Astrocyte (in vitro differentiated cells and primary cell): ENCODE measurements at regions not wholly inside any gene's neighbourhood (a gene's known extent, or its start where the extent isn't known, plus 50 kb on each side); places are given as distances from the start of the nearest gene placed in this dataset.

Experiments used
- DNase-seq: peaks from one replicate; pipeline ENCODE4 v3.0.0-alpha.2; 2010; ENCODE audit warnings: low read depth
- FAIRE-seq: peaks from 2 replicates; lab custom pipeline; 2011; peaks lifted over from hg19 to GRCh38; lab: Jason Lieb, UNC
- H2AFZ ChIP-seq: 2 replicates; pipeline ENCODE4 v1.6.0; 2012; ENCODE audit warnings: low read depth, low read length, inconsistent platforms
- H3K27ac ChIP-seq: 2 replicates; pipeline ENCODE4 v1.5.1; 2011; ENCODE audit warnings: low read depth, low read length, inconsistent platforms
- H3K27me3 ChIP-seq: 2 replicates; pipeline ENCODE4 v1.6.0; 2011; ENCODE audit warnings: low read length, inconsistent platforms; ENCODE audit not compliant: insufficient read depth
- H3K36me3 ChIP-seq: 2 replicates; pipeline ENCODE4 v1.5.1; 2011; ENCODE audit warnings: low read length, inconsistent platforms; ENCODE audit not compliant: insufficient read depth
- H3K4me1 ChIP-seq: 2 replicates; pipeline ENCODE4 v1.5.1; 2011; ENCODE audit warnings: low read length, inconsistent platforms; ENCODE audit not compliant: insufficient read depth
- H3K4me2 ChIP-seq: 2 replicates; pipeline ENCODE4 v1.6.0; 2012; ENCODE audit warnings: low read length, inconsistent platforms
- H3K4me3 ChIP-seq: 2 replicates; pipeline ENCODE4 v1.5.1; 2011; ENCODE audit warnings: low read depth, mild to moderate bottlenecking, low read length, inconsistent platforms; ENCODE audit not compliant: insufficient read depth
- H3K79me2 ChIP-seq: 2 replicates; pipeline ENCODE4 v1.6.0; 2012; ENCODE audit warnings: mild to moderate bottlenecking, low read length, inconsistent platforms; ENCODE audit not compliant: insufficient read depth
- H3K9ac ChIP-seq: 2 replicates; pipeline ENCODE4 v1.6.0; 2012; ENCODE audit warnings: mild to moderate bottlenecking, low read length, inconsistent platforms
- H3K9me3 ChIP-seq: 2 replicates; pipeline ENCODE4 v1.5.1; 2012; ENCODE audit warnings: low read depth, mild to moderate bottlenecking, low read length, inconsistent platforms; ENCODE audit not compliant: insufficient read depth
- H4K20me1 ChIP-seq: 2 replicates; pipeline ENCODE4 v1.6.0; 2012; ENCODE audit warnings: low read length, inconsistent platforms; ENCODE audit not compliant: insufficient read depth
- H3K27ac Mint-ChIP-seq: one replicate; pipeline ENCODE4 v1.8.0; 2021; ENCODE audit warnings: mild to moderate bottlenecking, mixed read lengths; ENCODE audit not compliant: unreplicated experiment
- H3K27me3 Mint-ChIP-seq: one replicate; pipeline ENCODE4 v1.8.0; 2021; ENCODE audit warnings: low read depth, mixed read lengths; ENCODE audit not compliant: unreplicated experiment
- H3K36me3 Mint-ChIP-seq: one replicate; pipeline ENCODE4 v1.8.0; 2021; ENCODE audit warnings: low read depth, mixed read lengths; ENCODE audit not compliant: unreplicated experiment
- H3K4me1 Mint-ChIP-seq: one replicate; pipeline ENCODE4 v1.8.0; 2021; ENCODE audit warnings: low read depth, mixed read lengths; ENCODE audit not compliant: unreplicated experiment
- H3K4me3 Mint-ChIP-seq: one replicate; pipeline ENCODE4 v1.8.0; 2021; ENCODE audit warnings: mild to moderate bottlenecking, moderate library complexity, mixed read lengths; ENCODE audit not compliant: unreplicated experiment
- H3K9me3 Mint-ChIP-seq: one replicate; pipeline ENCODE4 v1.8.0; 2021; ENCODE audit warnings: mild to moderate bottlenecking, mixed read lengths; ENCODE audit not compliant: unreplicated experiment
- CTCF ChIP-seq: IDR thresholded peaks from 2 replicates; pipeline ENCODE4 v1.5.1; 2011; ENCODE audit warnings: low read depth, mild to moderate bottlenecking, inconsistent platforms, low read length, moderate library complexity; ENCODE audit not compliant: insufficient read depth
- EZH2 ChIP-seq: IDR thresholded peaks from 2 replicates; pipeline ENCODE4 v1.6.1; 2012; ENCODE audit warnings: mild to moderate bottlenecking, low read length, inconsistent platforms; ENCODE audit not compliant: insufficient read depth

DNA sequence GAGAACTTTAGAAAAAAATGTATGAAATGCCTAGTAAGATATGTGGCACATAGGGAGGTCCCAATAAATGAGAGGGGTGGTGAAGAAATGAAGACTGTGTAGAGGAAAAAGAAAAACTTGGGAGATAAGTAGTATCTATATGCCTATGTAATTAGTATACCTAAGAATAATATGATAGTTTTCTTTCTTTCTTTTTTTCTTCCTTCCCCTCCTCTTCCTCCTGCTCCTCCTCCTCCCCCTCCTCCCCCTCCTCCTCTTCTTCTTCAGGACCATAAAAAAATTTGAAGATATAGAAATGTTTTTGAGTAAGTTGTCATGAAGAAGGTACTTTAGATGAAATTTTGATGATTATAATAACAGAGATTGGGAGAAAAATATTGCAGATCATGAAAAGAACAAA, 857.4 kb downstream of the MAT2B start:
- TF ChIP-seq EZH2 (no peak), CTCF (no peak)
- Mint-ChIP-seq H3K4me1 (peaks cover 23% of the 10 kb centered on the region), H3K27me3 (no peaks in the 10 kb centered on the region), H3K27ac (no peak overlapping the region), H3K36me3 (no peaks in the 10 kb centered on the region), H3K9me3 (no peaks in the 10 kb centered on the region), H3K4me3 (no peak overlapping the region)
- no peaks in the 10 kb centered on the region for H3K27me3 ChIP-seq
- H3K9me3 ChIP-seq, result no peaks in the 10 kb centered on the region
- no peaks in the 10 kb centered on the region for H3K79me2 ChIP-seq
- H3K27ac ChIP-seq, result no peak overlapping the region
- no peak for DNase-seq
- no peak overlapping the region for H3K4me3 ChIP-seq
- peaks cover 18% of the 10 kb centered on the region for H3K4me1 ChIP-seq
- H4K20me1 ChIP-seq, result no peaks in the 10 kb centered on the region
- no peak for FAIRE-seq
- no peak overlapping the region for H2AFZ ChIP-seq
- no peaks in the 10 kb centered on the region for H3K36me3 ChIP-seq
- no peak overlapping the region for H3K9ac ChIP-seq
- no peak overlapping the region for H3K4me2 ChIP-seq

GRCh38 chr5:164364237-164365208, 859.1 kb downstream of the MAT2B start:
- Histone ChIP-seq H3K9ac (no peak overlapping the region), H3K79me2 (no peaks in the 10 kb centered on the region), H3K27ac (no peak overlapping the region), H3K4me3 (no peak overlapping the region), H3K36me3 (no peaks in the 10 kb centered on the region), H3K4me2 (no peak overlapping the region), H3K4me1 (peaks cover 9% of the 10 kb centered on the region), H3K9me3 (no peaks in the 10 kb centered on the region), H4K20me1 (no peaks in the 10 kb centered on the region), H2AFZ (no peak overlapping the region), H3K27me3 (no peaks in the 10 kb centered on the region)
- DNase-seq, result no peak
- TF ChIP-seq CTCF, result no peak
- no peak for TF ChIP-seq EZH2
- Mint-ChIP-seq H3K36me3 (no peaks in the 10 kb centered on the region), H3K4me3 (no peak overlapping the region), H3K9me3 (no peaks in the 10 kb centered on the region), H3K4me1 (peaks cover 15% of the 10 kb centered on the region), H3K27me3 (no peaks in the 10 kb centered on the region), H3K27ac (no peak overlapping the region)
- FAIRE-seq, result no peak

DNA sequence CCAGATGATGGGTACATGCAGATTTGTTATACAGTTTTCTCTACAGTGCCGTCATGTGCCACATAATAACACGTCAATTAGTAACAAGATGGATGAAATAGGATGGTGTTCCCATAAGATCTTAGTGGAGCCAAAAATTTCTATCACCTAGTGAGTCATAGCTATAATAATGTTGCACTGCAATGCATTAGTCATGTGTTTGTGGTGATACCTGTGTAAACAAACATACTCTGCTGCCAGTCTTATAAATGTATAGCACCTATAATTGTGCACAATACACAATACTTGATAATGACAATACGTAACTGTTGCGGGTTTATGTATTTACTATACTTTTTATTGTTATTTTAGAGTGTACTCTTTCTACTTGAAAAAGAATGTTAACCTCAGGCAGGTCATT, 865.4 kb downstream of the MAT2B start:
- H3K79me2 ChIP-seq, result no peaks in the 10 kb centered on the region
- H3K9ac ChIP-seq, result no peak overlapping the region
- H3K9me3 ChIP-seq, result no peaks in the 10 kb centered on the region
- Mint-ChIP-seq H3K27ac (no peak overlapping the region), H3K4me1 (no peaks in the 10 kb centered on the region), H3K27me3 (no peaks in the 10 kb centered on the region), H3K9me3 (no peaks in the 10 kb centered on the region), H3K36me3 (no peaks in the 10 kb centered on the region), H3K4me3 (no peak overlapping the region)
- no peak overlapping the region for H3K4me3 ChIP-seq
- DNase-seq (no peak), FAIRE-seq (no peak)
- H3K36me3 ChIP-seq, result no peaks in the 10 kb centered on the region
- TF ChIP-seq EZH2 (no peak), CTCF (no peak)
- H4K20me1 ChIP-seq, result no peaks in the 10 kb centered on the region
- H3K27ac ChIP-seq, result no peak overlapping the region
- no peak overlapping the region for H3K4me2 ChIP-seq
- H3K27me3 ChIP-seq, result no peaks in the 10 kb centered on the region
- H3K4me1 ChIP-seq, result no peaks in the 10 kb centered on the region
- H2AFZ ChIP-seq, result no peak overlapping the region
